Activated CD8-positive, alpha-beta T cell treated with anti-CD3 and anti-CD28 coated beads for 36 hours (primary cell): ENCODE measurements at regions not wholly inside any gene's neighbourhood (a gene's known extent, or its start where the extent isn't known, plus 50 kb on each side); places are given as distances from the start of the nearest gene placed in this dataset.

Source experiments
- ATAC-seq: fragments of 200-7000 bp; cut with Tn5 transposase; one replicate; pipeline ENCODE4 v1.10.0; 2021; ENCODE audit warnings: mild to moderate bottlenecking, moderate library complexity
- CTCF ChIA-PET: fragments of 350-600 bp; sonication (Branson Sonifier 250); formaldehyde crosslinking; loops from one replicate; lab custom pipeline; 2021; ENCODE audit warnings: antibody characterized with exemption; lab: Charles Lee
- POLR2A ChIA-PET: fragments of 350-600 bp; sonication (Branson Sonifier 250); formaldehyde crosslinking; loops from one replicate; lab custom pipeline; 2021; ENCODE audit warnings: antibody characterized with exemption; lab: Charles Lee
- DNase-seq: peaks from one replicate; pipeline ENCODE4 v3.0.0-alpha.2; 2020
- H3K27ac Mint-ChIP-seq: one replicate; pipeline ENCODE4 v1.8.0; 2021; ENCODE audit warnings: mild to moderate bottlenecking, mixed read lengths
- H3K27me3 Mint-ChIP-seq: one replicate; pipeline ENCODE4 v1.8.0; 2021; ENCODE audit warnings: mixed read lengths
- H3K36me3 Mint-ChIP-seq: one replicate; pipeline ENCODE4 v1.8.0; 2021; ENCODE audit warnings: low read depth, mixed read lengths
- H3K4me1 Mint-ChIP-seq: one replicate; pipeline ENCODE4 v1.8.0; 2021; ENCODE audit warnings: low read depth, mixed read lengths
- H3K4me3 Mint-ChIP-seq: one replicate; pipeline ENCODE4 v1.8.0; 2021; ENCODE audit warnings: mild to moderate bottlenecking, moderate library complexity, mixed read lengths
- H3K9me3 Mint-ChIP-seq: one replicate; pipeline ENCODE4 v1.8.0; 2021; ENCODE audit warnings: mixed read lengths
- intact Hi-C: fragments of 100-400 bp; cut with micrococcal nuclease; formaldehyde crosslinking; loops from one replicate; pipeline ENCODE4 v1.10.0; 2022
- TF ChIP-seq, protein P1 (sequence below): fragments of 200-600 bp; IDR thresholded peaks from one replicate; pipeline ENCODE4 v1.8.0; 2022; ENCODE audit warnings: antibody characterized with exemption, mild to moderate bottlenecking

DNA sequence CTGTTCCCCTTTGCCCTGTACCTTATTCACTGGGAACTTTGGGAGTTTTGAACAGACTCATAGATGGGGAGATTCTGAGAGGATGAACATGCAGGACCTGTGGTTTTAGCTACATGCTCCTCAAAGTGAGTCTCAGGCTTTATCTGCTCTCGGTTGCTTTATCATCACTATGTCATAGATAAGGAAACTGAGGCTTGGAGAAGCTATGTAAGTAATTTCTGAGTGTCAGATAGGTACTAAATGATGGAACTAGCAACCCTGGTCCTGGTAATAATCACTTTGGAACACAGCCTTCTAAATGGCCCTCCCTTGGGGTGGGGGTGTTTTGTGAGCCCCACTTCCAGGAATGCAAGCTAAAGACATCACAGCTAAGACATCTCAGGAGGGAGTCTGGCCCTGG lies 186.2 kb upstream of the MEX3C start:
- no peaks in the 10 kb centered on the region for H3K9me3 Mint-ChIP-seq
- POLR2A ChIA-PET, result interaction anchor here (0.6 kb wide), 1 partner anchor 9 kb away, joined by 3 read pairs; no protein-coding TSS in a partner anchor
- intact Hi-C loops, result loop anchor here (10.0 kb wide), 1 partner anchor 279 kb away; no protein-coding TSS in a partner anchor
- TF ChIP-seq, protein P1, sequence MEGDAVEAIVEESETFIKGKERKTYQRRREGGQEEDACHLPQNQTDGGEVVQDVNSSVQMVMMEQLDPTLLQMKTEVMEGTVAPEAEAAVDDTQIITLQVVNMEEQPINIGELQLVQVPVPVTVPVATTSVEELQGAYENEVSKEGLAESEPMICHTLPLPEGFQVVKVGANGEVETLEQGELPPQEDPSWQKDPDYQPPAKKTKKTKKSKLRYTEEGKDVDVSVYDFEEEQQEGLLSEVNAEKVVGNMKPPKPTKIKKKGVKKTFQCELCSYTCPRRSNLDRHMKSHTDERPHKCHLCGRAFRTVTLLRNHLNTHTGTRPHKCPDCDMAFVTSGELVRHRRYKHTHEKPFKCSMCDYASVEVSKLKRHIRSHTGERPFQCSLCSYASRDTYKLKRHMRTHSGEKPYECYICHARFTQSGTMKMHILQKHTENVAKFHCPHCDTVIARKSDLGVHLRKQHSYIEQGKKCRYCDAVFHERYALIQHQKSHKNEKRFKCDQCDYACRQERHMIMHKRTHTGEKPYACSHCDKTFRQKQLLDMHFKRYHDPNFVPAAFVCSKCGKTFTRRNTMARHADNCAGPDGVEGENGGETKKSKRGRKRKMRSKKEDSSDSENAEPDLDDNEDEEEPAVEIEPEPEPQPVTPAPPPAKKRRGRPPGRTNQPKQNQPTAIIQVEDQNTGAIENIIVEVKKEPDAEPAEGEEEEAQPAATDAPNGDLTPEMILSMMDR, result no peak
- H3K4me1 Mint-ChIP-seq, result no peaks in the 10 kb centered on the region
- H3K27ac Mint-ChIP-seq, result no peak overlapping the region
- H3K4me3 Mint-ChIP-seq, result no peak overlapping the region
- peaks cover 2% of the 10 kb centered on the region for H3K27me3 Mint-ChIP-seq
- H3K36me3 Mint-ChIP-seq, result no peaks in the 10 kb centered on the region
- CTCF ChIA-PET, result interaction anchor here (1.1 kb wide), 1 partner anchor 8 kb away, joined by 3 read pairs; no protein-coding TSS in a partner anchor
- ATAC-seq (no peak), DNase-seq (no peak)

DNA sequence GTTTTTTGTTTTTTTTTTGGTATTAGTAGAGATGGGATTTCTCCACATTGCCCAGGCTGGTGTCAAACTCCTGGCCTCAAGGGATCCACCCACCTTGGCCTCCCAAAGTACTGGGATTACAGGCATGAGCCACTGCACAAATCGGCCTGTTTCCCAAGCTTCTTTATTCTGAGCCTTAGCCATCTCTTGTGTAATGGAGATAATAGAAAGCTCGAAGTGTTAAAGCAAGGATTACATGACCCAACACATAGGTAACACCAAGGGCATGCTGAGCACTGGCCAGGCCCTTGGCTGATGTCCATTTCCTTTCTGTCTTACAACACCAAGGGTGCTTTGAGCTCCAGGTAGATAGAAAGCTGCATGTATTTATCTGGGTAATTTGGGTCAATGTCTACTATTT lies 187.8 kb upstream of the MEX3C start:
- no peak for DNase-seq
- Mint-ChIP-seq H3K4me1 (no peaks in the 10 kb centered on the region), H3K4me3 (no peak overlapping the region), H3K27ac (no peak overlapping the region), H3K36me3 (no peaks in the 10 kb centered on the region), H3K9me3 (no peaks in the 10 kb centered on the region), H3K27me3 (peaks cover 3% of the 10 kb centered on the region)
- no peak for ATAC-seq
- POLR2A ChIA-PET, result no interaction called here
- intact Hi-C loops, result loop anchor here (10.0 kb wide), 1 partner anchor 280 kb away; no protein-coding TSS in a partner anchor
- CTCF ChIA-PET, result interaction anchor here (0.7 to 1.2 kb wide), 5 partner anchors 9 to 480 kb away, joined by 3 to 4 read pairs (median 3); no protein-coding TSS in a partner anchor
- TF ChIP-seq, protein P1, result no peak

DNA sequence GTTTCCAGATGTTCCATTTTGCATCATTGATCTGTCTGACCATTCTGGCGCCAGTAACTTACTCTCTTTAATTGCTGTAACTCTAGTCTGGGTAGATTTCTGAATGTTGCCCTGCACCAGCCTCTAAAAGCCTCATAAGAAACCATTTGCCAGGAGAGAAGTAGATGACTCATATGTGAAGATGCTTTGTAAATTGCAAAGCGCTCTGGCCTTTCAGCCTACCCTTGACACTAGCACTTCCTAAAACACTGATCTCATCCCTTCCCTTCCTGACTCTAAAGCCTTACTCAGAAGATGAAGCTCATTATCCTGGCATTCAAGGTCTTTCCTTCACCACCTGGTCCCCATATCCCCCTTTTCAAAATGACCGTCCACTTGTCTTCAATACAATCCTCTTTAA lies 193.2 kb upstream of the MEX3C start:
- H3K27me3 Mint-ChIP-seq, result peaks cover 6% of the 10 kb centered on the region
- H3K36me3 Mint-ChIP-seq, result no peaks in the 10 kb centered on the region
- TF ChIP-seq, protein P1, result no peak
- H3K4me1 Mint-ChIP-seq, result no peaks in the 10 kb centered on the region
- no peaks in the 10 kb centered on the region for H3K9me3 Mint-ChIP-seq
- no peak overlapping the region for H3K4me3 Mint-ChIP-seq
- CTCF ChIA-PET, result interaction anchor here (1.8 kb wide), 1 partner anchor 113 kb away, joined by 7 read pairs; no protein-coding TSS in a partner anchor
- ATAC-seq (no peak), DNase-seq (no peak)
- intact Hi-C loops, result no loop called here
- no peak overlapping the region for H3K27ac Mint-ChIP-seq
- POLR2A ChIA-PET, result no interaction called here

DNA sequence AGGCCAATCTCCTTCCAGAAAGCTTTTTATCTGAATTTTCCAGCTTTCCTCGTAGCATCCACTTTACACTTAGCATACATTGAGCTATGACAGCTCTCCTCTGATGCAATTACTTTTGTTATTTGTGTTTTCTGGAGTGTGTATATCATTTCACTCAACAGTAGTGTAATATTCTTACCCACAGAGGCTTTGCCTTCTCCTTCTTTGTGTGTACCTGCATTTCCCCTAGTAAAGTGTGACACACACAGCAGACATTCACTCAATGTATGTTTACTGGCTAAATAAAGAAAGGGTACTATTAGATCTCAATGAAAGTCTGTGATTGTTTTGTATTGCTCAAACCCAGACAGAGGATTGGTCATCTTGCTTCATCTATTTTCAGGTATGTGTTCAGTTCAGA lies 193.7 kb upstream of the MEX3C start:
- ChIA-PET CTCF (interaction anchor here (1.4 to 1.8 kb wide), 2 partner anchors 7 to 114 kb away, joined by 3 to 7 read pairs; no protein-coding TSS in a partner anchor), POLR2A (no interaction called here)
- ATAC-seq (no peak), DNase-seq (no peak)
- Mint-ChIP-seq H3K27ac (no peak overlapping the region), H3K4me1 (no peaks in the 10 kb centered on the region), H3K27me3 (peaks cover 6% of the 10 kb centered on the region), H3K4me3 (no peak overlapping the region), H3K36me3 (no peaks in the 10 kb centered on the region), H3K9me3 (no peaks in the 10 kb centered on the region)
- intact Hi-C loops, result no loop called here
- TF ChIP-seq, protein P1, result no peak

DNA sequence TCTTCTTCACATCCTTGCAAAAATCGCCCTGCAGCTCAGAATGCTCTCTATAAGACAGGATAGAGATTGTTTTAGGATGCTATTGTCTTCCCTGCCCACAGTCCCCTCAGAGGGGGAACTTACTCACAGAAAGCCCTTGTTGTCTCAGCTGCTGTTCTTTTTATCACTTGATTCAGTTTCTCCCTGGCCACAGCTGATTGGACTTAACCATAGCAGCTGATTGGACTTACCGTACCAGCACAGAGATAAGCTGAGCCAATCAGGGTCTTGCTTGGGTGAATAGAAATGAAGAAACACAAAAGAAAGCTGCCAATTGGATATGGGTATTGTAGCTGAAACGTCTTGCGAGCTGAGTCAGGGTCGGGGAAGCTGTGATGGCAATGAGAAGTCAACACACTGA lies 194.2 kb upstream of the MEX3C start:
- no peak overlapping the region for H3K27ac Mint-ChIP-seq
- CTCF ChIA-PET, result interaction anchor here (1.2 to 1.8 kb wide), 3 partner anchors 8 to 281 kb away, joined by 3 to 7 read pairs (median 3); no protein-coding TSS in a partner anchor
- no peaks in the 10 kb centered on the region for H3K4me1 Mint-ChIP-seq
- no peak overlapping the region for H3K4me3 Mint-ChIP-seq
- H3K9me3 Mint-ChIP-seq, result no peaks in the 10 kb centered on the region
- POLR2A ChIA-PET, result no interaction called here
- no peaks in the 10 kb centered on the region for H3K36me3 Mint-ChIP-seq
- peaks cover 9% of the 10 kb centered on the region for H3K27me3 Mint-ChIP-seq
- ATAC-seq, result no peak
- TF ChIP-seq, protein P1, result no peak
- no peak for DNase-seq
- intact Hi-C loops, result no loop called here
